Stimulated activated CD8-positive, alpha-beta memory T cell treated with anti-CD3 and anti-CD28 coated beads, Interleukin-2, amount 100 ng/mL, for 1 hour (primary cell): ENCODE measurements at regions not wholly inside any gene's neighbourhood (a gene's known extent, or its start where the extent isn't known, plus 50 kb on each side); places are given as distances from the start of the nearest gene placed in this dataset.
"Not testable (repeated sequence)": the region's sequence is repeated elsewhere in the genome, so short reads cannot be mapped to it uniquely, and the experiment has no call there.

Source experiments
- DNase-seq, 2 donors: peaks; one replicate each; pipeline ENCODE4 v3.0.0-alpha.2; 2020; ENCODE audit warnings: low read depth in 2 of 2

DNA sequence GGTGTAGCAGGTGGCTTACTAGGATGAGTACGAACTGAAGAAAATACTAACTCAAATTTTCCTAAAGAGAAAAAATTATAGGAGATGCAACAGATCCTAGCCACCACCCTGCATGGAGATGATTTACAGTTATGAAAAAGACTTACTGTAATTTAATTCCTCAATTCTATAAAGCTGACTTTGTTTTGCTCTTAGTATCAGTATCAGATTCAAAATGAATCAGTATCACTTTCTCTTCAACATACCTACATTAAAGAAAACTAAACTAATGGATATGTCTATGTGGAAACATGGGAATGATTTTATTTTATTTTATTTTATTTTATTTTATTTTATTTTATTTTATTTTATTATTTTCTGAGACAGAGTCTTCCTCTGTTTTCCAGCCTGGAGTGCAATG is 525.8 kb downstream of the NLGN4X start:
- no peak for DNase-seq

DNA sequence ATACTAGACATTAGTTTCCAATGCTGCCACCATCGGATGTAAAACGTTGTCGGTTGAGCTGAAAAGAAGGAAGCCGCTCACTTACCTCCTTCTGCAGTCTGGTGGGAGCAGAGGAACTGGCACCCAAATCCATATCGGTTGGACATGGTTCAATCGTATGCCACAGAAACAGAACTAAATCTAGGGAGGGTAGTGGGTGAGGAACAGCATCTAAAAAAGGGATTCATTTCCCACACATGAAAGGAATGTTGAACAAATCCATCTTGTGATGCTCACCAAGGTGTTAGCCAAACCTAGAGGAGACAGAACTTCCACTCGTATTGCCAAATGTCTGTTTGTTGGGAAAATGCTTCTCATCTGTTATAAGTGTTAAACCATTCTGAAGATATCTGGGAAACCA is 532.7 kb downstream of the NLGN4X start:
- DNase-seq, result no peak

DNA sequence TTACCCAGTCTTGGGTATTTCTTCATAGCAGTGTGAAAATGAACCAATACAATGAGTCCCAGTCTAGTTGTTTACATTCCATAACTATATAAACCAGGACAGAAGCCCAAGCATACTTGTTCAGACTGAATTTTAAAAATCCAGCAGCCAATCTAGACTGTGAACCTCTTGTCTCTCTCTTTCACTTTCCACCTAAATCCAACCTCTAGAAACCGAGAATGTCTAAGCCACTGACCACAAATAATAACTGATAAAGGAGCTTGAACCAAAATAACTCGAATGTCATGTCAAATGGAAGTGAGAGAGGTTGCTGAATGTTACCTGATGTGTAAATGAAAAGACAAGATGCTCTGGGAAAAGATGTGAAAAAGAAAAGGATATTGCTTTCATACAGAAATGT is 544.7 kb downstream of the NLGN4X start:
- no peak for DNase-seq

DNA sequence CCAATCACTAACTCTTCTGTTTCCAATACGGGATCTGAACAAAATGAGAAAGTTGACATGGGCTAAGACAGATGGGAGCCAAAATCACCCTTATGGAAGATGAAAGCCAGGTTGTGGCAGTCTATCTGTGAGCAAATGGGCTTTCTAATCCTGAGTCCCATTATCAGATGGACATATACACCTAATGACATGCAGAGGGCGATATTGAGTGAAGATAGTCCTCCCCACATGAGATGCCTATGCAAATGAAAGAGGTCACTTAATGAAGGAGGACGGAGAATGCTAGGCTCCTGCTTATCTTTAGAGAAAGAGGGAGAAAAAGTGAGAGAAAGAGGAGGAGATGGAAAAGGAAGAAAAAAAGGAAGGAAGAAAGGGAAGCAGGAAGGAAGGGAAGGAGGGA is 547.5 kb downstream of the NLGN4X start:
- no peak for DNase-seq

DNA sequence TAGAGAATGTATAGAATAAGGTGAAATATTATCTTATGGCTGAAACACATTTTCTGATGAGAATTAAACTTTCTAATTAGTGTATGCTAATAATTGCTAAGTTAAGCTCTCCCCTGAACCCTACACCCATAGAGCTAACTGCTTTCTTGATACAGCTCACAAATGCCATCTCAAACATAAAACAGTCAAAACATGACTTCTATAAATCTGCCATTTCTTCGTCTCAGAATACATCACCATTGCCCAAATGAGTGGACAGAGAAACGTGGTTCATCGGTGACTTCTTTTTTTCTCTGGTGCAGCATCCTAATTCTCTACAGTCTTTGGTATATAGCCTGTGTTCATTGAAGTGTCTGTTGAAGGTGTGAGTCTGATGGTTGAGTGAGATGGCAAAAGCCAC is 554.6 kb downstream of the NLGN4X start:
- DNase-seq, result no peak

DNA sequence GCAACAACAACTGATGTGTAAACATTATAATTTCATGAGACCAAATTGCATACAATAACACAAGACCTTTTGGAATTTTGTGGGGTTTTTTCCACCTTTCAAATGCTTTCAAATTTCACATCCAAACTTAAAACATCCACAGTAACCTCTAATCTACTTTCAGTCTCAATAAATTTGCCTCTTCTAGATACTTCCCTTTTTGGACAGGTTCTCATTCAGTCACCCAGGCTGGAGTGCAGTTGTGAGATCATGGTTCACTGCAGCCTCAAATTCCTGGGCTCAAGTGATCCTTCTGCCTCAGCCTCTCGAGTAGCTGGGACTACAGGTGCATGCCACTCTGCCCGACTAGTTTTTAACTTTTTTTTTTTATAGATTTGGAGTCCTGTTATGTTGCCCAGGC is 556.6 kb downstream of the NLGN4X start:
- DNase-seq, result no peak

DNA sequence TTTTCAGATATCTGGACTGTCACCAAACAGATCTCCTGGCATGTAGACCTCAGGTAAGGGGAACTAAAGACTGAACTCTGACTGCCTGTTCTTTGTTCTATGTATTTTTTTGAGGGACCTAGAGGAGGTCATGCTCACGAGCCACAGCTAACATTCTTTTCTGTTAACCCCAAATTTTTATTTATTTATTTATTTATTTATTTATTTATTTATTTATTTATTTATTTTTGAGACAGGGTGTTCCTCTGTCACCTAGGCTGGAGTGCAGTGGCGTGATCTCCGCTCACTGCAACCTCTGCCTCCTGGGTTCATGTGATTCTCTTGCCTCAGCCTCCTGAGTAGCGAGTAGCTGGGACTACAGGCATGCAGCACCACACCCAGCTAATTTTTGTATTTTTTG is 562.0 kb downstream of the NLGN4X start:
- DNase-seq, result not testable (repeated sequence)

DNA sequence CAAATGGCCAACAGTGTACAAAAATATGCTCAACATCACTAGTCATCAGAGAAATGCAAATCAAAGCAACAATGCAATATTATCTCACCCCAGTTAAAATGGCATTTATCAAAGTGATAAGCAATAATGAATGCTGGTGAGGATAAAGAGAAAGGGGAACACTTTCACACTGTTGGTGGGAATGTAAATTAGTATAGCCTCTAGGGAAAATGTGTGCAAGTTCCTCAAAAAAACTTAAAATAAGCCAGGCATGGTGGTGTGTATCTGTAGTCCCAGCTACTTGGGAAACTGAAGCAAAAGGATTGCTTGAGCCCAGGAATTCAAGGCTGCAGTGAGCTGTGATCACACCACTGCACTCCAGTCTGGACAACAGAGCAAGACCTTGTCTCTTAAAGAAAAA is 572.1 kb downstream of the NLGN4X start:
- no peak for DNase-seq

DNA sequence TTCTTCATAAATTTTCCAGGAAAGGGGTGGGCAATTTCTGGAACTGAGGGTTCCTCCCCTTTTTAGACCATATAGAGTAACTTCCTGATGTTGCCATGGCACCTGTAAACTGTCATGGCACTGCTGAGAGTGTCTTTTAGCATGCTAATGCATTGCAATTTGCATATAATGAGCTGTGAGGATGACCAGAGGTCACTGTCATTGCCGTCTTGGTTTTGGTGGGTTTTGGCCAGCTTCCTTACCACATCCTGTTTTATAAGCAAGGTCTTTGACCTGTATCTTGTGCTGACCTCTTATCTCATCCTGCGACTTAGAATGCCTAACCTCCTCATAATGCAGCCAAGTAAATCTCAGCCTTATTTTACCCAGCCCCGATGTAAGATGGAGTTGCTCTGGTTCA is 577.8 kb downstream of the NLGN4X start:
- no peak for DNase-seq

DNA sequence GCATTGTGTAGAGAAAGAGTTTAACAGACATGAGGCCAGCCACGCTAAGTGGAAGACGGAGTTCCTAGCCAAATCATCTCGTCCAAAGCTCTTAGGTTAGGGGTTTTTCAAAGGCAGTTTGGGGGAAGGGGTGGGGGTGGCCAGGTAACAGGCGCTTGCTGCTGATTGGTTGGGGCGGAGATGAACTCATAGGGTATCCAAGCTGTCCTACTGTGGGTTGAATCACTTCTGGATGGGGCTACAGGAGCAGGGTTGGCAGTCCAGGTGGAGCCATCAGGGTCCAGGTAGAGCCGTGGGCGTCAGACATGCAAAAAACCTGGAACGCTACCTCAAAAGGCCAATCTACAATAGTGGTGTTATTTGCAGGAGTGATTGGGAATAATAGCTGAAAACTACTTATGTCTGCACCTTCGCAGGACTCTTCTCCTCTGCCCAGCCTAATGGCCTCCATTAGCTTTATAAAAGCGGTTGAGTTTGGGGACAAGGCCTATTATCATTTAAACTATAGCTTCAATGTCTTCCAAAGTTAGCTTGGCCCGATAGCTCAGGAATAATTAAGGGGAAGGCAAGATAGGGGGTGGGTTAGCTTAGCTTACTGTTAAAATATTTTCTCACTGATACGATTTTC is 579.6 kb downstream of the NLGN4X start:
- no peak for DNase-seq

DNA sequence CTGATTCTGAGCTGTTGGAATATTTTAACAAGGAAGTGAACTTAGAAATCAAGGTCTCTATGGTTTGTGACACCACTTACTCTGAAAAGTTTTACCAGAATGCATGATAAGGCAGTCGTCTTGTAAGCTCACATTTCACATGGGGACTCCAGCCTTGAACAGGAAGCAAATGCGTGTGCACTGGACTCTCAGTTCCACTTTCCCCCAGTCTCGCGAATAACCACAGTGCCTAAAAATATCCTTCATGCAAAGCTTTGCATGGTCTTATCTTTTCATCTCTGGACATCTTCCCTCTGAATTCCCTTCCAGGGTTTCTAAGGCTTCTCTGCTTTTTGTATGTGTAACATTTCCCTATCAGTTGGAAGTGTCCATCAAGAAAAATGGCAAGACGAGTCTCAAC is 581.8 kb downstream of the NLGN4X start:
- no peak for DNase-seq

DNA sequence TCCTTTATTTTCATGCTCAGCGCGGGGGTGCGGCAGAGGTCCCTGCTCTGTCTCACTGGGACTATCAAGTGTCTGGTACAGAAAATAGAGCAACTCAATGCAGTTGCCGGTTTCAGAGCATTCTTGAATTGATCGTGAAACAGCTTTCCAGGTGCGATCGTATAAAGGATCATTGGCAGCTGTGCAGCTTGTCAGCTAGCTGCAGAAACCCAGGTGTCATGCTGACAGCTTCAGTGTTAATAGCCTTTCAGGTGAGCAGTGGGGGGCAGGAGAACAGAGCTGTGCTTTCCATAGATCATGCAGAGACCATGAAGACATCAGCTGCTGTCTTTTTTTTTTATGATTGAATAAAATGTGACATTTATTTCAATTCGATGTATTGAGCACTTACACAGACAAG is 583.9 kb downstream of the NLGN4X start:
- no peak for DNase-seq

DNA sequence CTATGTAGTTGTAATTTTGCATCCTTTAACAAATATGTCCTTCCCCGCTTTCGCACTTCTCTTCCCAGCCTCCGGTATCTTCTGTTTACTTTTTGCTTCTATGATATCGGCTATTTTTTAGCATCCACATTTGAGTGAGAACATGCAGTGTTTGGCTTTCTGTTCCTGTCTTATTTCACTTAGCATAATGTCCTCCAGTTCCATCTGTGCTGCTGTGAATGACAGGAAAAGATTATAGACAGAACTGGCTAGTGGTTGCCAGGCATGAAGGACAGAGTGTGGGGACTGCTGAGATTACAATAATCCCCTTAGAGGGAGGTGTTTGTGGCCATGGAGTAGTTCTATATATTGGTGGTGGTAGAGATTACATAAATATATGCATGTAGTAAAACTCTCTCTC is 588.6 kb downstream of the NLGN4X start:
- no peak for DNase-seq

DNA sequence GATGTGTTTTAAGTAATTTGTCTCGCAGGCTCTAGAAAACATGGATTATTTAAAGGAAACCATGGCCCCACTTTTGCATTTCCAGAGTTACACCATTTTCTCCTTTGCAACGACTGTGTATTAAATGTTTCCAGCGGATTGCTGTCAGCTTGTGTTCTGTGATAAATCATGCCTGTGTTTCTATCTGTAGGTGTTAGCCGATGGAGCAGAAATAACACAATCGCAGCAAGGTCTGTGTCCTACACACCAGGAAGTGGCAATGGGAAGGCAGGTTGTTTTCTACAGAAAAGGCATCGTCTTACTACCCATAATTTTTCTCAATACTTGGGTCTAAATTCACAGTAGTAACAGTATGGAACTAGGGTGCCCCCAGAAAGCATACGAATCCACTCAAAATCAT is 590.1 kb downstream of the NLGN4X start:
- no peak for DNase-seq

DNA sequence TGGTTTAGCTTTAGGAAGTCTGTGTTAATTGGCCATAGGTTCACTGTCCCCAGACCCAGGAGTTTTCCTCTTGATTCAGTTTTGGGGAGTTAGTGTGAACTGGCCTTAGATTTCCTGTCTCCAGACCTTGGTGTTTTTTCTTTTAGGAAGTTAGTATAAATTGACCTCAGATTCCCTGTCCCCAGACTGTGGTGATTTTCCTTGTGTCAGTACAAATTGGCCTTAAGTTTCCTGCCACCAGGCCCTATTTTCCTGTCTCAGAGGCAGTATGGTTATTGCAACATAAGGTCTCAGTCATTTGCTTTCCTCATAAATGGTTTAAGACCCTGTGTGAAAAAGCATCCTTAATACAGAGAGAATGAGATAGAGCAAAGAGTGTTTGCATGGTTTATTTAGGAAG is 595.8 kb downstream of the NLGN4X start:
- no peak for DNase-seq

DNA sequence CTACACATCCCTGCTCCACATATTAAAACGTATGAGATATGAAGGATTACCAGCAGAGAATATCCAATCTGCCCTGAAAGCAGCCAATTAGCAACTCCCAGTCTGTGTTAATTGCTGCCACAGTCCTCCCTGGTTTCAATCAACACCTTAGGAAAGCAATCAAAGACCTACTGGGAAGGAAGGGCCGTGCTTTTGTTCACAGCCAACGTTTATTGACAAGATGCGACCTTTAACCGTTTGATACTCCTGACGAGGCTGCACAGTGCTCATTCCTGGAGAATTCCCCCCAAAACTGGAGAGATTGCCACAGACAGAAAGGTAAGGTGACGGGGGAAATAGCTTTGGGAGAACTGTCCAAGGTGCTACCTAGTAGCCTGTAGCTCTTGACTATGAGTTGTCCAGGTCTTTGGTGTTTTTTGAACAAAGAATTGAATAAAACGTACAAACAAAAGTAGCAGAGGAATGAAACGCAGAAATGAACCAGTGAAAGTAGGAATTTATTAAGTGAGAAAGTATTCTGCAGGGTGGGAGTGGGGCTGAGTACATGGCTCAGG is 596.5 kb downstream of the NLGN4X start:
- no peak for DNase-seq

DNA sequence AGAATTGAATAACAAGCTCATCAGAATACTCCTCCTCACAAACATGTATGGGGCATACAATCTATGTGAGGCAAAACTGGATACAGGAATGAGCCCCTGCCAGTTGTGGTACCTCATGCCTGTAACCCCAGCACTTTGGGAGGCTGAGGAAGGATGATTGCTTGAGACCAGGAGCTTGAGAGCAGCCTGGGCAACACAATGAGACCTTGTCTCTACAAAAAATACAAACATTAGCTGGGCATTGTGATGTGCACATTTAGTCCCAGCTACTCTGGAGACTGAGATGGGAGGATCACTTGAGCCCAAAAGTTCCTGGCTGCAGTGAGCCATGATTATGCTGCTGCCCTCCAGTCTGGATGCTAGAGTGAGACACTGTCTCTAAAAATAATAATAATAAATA is 611.0 kb downstream of the NLGN4X start:
- DNase-seq, result no peak

DNA sequence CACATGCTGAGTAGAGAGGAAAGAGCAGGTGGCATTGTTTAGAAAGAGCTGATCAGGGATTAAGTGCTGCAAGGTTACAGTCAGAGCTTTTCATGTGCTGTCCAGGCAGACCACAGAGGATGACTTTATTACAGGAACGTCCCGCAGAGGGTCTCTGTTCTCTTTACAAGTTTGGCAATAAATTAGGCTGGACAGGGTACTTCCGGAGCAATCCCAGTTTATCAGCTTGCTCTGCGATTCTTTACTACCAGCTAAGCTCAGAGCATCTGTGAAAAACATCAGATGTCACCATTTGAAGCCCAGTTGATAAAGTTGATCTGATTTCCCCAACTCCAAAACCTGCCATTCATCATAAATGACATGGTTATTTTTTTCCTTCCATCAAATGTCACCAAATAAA is 633.1 kb downstream of the NLGN4X start:
- no peak for DNase-seq

DNA sequence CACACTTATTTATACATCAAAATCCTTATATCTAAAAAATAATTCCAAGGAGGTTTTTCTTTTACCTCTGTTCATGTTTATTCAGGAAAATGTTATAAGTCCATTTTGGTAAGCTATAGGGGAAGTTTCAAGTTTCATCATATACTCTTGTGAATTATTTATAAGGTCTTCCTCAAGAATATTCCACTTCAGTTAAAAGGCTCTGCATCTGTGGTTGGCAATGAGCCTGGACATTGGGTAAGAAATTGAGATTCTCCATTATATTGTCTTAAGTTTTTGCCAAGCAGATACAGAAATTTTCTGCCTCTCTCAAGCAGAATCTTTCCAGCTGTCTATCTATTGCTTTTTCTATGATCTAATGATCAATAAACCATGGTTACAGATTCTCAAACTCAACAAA is 641.9 kb downstream of the NLGN4X start:
- no peak for DNase-seq

DNA sequence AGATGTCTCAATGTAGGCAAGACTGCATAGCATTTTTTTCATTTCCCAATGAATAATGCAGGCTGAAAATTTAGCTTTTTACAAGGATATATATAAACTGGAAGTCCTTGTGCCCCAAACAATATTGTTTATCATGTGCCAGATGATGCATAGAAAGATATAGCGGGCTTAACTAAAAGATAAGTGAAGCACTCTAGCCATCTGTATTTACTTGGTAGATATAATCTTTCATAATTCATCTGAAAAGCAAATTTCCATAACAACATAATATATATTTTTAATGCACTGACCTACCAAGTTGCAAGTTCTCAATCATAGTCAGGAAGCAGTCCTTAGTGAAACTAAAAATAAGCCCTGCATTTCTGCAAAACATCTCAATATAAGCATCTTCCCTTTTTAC is 653.3 kb downstream of the NLGN4X start:
- DNase-seq, result no peak

DNA sequence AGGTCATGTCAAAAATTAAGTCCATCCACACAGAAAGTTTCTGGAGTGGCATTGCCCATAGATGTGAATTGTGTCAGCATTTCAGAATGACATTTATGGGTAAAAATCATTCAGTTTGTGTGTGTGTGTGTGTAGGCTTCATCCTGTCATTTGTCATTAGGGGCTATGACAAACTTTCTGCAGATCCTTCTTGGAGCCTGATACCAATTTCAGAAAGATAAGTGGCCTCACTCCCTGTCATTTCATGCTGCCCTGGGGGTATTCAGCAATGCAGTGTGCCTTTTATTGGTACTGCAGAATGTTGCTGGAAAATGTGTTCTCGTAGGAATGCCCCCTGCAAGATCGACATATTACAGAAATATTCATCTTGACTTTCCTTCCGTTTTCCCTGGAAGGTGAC is 659.7 kb downstream of the NLGN4X start:
- no peak for DNase-seq

DNA sequence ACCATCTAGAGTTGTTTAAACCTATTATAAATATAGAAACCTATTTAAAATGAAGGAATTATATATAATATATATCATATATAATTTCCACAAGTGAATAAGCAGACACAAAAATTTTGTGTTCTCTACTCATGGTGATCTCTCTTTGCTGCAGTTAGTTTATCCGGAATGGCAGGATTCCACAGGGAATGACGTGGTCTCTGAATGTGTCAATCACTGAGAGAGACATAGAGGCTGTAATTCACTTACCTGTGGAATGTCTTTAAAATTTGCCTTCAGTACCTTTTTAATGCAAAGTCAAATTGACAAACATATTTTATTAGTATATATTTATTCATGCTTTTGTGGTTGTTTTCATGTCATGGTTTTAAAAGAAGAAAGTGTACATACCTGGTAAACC is 669.3 kb downstream of the NLGN4X start:
- no peak for DNase-seq

DNA sequence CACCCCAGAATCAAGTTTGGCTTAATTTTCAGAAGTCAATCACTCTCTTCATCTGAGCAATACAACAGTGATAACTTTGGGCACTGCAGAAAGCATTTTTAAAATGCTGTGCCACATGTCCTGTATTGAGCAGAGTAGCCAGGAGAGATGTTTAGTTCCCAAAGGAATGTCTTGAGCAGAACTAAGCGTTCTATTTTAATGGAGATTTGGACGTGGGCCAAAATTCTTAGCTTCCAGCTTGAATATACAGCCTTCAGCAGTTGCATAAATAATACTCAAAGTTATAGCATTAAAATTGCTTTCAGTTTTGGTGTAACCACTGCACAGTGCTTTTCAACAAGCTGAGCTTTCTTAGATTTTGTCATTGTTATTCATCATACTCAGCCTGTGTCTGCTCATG is 679.2 kb downstream of the NLGN4X start:
- DNase-seq, result no peak

DNA sequence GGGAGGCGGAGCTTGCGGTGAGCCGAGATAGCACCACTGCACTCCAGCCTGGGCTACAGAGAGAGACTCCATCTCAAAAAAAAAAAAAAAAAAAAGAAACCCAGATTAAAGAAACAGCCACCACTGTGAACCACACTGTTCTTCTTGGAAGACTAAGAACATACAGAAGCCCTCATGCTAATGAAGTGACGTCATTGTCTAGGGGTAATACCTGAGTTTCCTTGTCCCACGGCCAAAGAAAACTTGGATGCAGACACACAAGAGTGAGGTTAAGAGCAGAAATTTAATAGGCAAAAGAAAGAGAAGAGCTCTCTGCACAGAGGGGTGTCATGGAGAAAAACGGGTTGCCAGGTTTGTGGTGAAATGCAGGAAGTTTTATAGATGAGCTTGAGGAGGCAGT is 691.6 kb downstream of the NLGN4X start:
- no peak for DNase-seq
